Erythroblast (primary cell): ENCODE measurements at regions not wholly inside any gene's neighbourhood (a gene's known extent, or its start where the extent isn't known, plus 50 kb on each side); places are given as distances from the start of the nearest gene placed in this dataset.

ENCODE experiments used
- DNase-seq, 2 experiments: peaks; one replicate each; lab custom pipeline; 2025; lab: John Stamatoyannopoulos, UW
- GATA1 ChIP-seq: IDR thresholded peaks from 2 replicates; pipeline ENCODE4 v1.6.1; 2011; ENCODE audit warnings: low read depth, mild to moderate bottlenecking, control low read depth, low read length, moderate library complexity
- POLR2A ChIP-seq: IDR thresholded peaks from 2 replicates; pipeline ENCODE4 v1.6.1; 2011; ENCODE audit warnings: mild to moderate bottlenecking, low read length

DNA sequence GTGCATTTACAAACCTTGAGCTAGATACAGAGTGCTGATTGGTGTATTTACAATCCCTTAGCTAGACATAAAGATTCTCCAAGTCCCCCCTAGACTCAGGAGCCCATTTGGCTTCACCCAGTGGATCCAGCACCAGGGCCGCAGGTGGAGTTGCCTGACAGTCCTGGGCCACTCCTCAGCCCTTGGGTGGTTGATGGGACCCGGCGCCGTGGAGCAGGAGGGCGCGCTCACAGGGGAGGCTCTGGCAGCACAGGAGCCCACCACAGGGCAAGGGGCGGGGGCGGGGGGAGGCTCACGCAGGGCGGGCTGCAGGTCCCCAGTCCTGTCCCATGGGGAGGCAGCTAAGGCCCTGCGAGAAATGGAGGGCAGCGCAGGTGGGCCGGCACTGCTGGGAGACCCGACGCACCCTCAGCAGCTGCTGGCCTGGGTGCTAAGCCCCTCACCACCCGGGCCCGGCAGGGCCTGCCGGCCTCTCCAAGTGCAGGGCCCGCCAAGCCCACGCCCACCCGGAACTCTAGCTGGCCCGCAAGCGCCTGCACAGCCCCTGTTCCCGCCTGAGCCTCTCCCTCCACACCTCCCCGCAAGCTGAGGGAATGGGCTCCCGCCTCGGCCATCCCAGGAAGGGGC, 613.5 kb downstream of the TLE4 start:
- no peak for DNase-seq

DNA sequence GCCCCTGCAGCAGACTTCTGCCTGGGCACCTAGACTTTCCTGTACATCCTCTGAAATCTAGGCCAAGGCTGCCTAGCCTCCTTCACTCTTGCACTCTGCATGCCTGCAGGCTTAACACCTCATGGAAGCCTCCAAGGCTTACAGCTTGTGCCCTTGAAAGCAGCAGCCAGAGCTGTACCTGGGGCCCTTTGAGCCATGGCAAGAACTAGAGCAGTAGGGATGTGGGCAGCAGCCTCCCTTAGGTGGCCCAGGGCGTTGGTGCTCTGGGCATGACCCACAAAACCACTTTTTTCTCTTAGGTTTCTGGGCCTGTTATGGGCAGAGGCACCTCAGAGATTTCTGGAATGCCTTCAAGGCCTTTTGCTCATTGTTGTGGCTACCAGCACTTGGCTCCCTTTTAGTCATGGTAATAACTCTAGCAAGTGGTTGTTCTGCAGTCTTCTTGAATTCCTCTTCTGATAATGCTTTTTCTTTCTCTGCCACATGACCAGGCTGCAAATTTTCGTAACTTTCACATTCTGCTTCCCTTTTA, 606.2 kb downstream of the TLE4 start:
- TF ChIP-seq GATA1 (no peak), POLR2A (no peak)

More for the DNA sequence above, 613.5 kb downstream of the TLE4 start:
- TF ChIP-seq POLR2A (no peak), GATA1 (no peak)

DNA sequence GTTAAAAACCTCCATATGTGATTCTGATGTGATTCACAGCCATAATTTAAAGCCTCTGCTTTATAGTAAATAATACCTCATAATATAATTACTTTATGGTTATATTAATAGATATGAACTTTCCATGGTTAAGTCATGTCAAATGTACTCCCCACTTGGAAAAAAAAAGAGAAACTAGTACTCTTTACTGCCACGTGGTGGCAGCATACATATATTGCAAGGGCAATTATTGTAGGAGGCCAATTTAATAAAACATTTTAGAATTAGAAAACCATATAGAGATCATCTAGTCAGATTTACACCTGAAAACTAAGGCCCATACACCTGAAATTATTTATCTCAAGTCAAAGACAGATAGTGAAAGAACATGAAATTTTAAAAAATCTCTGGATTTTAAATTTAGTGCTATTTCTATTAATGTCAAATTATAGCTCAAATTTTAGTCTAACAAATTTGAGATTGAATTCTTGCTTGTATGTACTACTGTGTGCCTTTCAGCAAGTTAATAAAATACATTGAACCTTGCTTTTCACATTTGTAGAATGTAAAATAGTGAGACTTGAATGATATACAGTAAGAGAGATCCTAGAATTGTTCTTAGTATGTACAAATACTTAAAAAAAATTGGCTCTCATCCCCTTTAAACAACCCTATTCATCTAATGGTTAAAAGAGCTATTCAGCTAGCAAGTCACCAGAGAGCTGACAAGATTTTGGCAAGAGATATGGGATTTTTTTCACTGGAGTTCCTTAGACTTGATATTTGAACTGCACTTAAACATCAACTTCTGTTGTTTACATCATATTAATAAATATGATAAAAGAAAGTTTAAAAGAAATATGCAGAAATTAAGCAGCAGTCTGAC, 603.8 kb downstream of the TLE4 start:
- peak; percentile 23 to 47 for DNase-seq
- TF ChIP-seq POLR2A, result no peak
- TF ChIP-seq GATA1, result no peak

More for the DNA sequence above, 606.2 kb downstream of the TLE4 start:
- DNase-seq, result no peak

DNA sequence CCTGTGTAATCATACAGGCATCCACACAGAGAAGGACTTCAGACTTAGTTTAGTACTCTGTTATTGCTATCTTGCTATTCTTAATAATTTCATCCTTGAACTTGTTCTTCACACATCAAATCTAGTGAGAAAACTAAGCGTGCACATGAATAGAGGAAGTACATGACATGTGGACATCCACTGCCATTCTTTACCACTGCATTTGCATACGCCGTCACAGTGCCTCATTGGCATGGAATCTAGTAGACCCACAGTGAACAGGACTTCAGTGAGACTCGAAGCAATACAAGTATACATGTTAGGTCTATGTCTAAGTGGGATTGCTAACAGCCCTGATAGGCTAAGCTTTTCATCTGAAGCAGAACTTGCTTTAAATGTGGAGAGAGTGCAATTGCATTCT, 592.1 kb downstream of the TLE4 start:
- DNase-seq, result no peak
- TF ChIP-seq GATA1 (no peak), POLR2A (no peak)

DNA sequence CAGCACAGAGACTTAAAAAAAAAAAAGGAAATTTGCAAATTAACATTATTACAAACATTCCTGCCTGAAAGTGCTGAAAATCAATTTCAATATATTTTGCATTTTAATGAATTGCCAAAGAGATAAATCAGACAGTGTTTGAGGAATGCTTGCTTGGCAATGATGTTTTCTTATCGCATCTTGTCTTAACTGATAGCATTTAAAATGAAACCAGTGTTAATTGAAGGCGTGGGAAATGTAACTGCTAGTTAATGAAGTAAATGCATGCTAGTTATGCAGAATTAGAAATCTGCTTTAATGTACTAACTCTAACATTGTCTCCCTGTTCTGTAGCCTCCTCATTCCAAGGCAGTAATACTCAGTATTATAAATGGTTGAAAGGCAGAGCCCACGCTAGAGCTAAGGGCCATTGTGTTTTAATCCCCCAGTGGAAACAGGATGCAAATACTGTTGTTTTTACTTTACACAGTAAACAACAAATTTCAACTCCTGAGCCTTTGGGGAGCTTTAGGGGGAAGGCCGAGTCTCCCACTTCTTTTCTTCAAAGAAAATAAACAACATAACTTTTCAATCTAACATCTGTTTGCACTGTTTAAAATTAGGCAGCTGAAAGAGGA, 586.9 kb downstream of the TLE4 start:
- no peak for DNase-seq
- TF ChIP-seq POLR2A (no peak), GATA1 (no peak)

DNA sequence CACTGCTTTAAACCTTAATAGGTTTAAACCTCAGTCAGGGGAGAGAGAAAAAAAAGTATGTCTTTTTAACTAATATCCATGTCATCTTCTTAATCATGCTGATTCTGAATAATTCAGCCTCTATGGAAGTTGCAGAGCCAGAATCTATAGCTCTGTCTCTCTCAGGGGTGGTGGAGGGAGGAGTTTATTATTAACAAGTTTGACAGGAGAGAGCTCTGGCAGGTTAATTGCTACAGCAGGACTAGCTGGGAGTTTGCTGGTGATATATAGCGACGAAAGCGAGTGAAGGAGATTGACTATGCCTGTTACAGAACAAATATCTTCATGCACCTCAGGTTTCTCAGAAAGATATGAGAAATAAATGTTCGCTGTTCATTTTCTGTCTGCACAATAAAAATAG, 586.4 kb downstream of the TLE4 start:
- DNase-seq, result no peak
- TF ChIP-seq POLR2A, result no peak

DNA sequence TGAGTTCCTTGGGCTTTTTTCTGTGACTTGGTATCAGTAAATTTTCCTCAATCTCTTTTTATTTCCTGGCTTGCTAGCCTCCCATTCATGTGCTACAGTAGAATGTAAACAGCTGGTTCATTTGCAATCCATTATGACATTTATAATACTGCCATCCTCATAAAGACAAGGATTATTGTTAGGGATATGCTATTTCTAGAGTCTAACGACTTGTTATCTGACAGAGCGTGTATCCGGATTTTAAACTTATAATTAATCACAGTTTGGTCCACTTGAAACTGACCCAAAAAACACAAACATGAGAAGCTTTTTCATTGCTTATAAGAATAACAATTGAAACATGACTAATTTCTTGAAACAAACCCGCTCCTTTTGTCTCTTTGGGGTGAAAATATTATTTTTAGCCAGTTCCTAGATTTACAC, 585.8 kb downstream of the TLE4 start:
- TF ChIP-seq POLR2A (no peak), GATA1 (no peak)

DNA sequence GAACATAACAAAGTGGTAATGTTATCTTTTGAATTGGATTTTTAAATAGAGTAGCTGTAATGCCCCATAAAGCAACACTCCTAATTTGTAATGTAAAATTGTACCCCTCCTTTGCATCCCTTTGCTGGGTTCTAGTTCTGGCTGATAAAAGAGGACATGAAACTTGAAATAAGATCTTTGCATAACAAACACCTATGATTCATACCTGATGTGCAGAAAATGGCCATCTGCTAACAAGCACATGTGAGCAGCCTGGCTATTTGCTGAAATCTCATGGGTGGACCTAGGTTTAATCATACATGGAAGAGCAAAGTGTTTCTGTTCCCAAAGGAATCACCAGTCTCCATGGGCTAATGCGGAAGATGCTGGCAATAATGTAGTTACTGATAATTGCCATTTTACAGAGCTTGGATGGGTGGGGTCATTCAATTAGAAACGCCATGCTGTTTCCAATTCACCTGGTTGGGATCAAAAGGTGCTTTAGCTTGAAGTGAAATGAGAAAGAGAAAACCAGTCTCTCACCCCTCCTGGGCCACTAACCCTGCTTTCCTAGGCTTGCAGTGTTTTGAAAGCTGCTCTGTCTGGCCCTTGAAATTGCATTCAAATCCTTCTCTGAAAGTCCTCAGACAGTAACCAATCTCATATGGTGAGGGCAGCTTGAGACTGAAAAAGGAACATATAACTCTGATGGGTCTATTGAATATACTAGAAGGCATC, 585.1 kb downstream of the TLE4 start:
- TF ChIP-seq POLR2A, result no peak
- TF ChIP-seq GATA1, result no peak
- no peak for DNase-seq

More for the DNA sequence above, 585.8 kb downstream of the TLE4 start:
- DNase-seq, result no peak

DNA sequence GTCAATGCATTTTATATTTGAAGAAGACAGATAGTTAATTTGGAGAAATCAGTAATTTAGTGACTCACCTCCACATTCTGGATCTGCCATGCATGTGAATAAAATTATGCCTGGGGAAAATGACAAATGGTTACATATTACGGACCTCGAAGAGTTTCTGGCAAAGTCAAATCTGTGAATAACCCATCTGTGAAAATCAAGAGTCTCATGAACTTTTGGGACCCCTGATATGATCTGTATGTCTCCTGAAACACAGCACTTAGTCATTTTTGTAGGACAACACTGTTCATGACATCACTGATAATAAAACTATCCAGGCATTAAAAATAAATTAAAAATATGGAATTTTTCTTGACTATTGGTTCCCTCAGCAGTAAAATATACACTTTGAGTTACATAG, 584.5 kb downstream of the TLE4 start:
- DNase-seq, result no peak
- no peak for TF ChIP-seq POLR2A
- no peak for TF ChIP-seq GATA1

DNA sequence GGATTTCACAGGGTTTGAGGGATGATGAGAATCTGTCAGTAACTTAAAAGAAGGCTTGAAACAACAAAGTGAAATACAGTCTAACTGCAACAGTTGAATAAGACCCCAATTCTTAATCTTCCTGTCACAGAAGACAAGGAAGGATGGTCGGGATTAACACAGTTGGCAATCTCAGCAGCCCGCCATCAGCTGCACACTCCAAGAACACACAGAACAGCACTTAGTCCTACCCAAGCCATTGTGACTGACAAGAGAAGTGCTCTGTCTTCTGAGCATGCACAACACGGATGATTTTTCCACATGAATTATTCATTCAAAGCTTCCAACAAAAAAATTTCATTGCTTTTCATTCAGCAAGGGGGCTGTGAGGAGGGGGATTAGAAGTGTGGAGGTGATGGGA, 576.1 kb downstream of the TLE4 start:
- no peak for DNase-seq
- TF ChIP-seq GATA1 (no peak), POLR2A (no peak)

DNA sequence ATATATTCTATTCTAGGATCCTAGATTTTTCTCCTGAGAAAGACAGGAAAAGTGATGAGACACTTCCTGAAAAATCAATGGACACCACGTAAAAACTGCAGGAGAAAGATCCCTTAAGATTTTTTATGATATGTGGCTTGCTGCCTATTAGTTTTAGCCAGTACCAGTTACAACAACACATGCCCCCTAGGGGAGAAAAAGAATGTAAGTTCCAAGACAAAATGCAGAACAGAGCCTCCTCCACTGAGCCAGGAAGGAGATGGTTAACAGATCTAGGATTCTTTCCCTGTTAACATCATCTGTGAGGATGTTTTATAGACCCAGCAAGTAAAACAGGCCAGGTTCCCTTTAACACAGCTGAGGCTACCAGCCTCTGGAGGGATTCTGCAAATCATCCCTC, 574.7 kb downstream of the TLE4 start:
- TF ChIP-seq GATA1 (no peak), POLR2A (no peak)
- DNase-seq, result no peak

DNA sequence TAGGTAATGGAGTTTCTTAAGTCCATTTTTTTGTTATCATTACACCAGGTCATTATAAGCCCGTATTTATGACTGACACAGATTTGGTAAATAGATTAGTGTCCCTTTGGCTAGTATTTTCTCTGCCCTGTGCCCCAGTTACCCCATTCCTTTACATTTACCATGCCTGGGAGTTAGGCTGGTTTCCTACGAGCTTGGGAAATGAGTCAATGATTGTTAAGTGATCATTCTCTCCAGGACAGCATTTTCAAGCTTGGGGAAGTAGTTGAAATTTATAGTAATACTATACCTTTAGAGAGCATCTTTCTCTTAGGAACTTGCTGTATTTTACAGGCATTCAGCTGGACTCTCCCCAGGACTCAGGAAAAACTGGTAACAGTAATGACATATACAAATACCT, 573.1 kb downstream of the TLE4 start:
- no peak for TF ChIP-seq GATA1
- TF ChIP-seq POLR2A, result no peak

DNA sequence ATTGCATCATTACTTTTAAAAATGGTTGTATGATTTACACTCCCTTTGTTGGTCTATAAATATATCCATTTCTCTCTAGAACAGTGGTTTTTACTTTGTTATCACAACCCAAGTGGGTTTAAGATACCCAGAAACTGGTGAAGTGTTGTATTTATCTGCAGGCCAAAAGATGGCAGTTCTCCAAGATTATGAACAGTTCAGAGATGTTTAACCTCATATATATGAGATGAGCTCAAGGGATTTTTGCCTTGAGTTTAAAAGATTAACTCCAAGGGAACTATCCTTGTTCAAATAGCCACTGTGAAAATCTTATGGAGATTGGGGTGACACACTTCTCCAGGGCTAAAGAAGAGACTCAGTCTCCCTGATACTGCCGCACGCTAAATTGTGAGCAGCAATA, 572.6 kb downstream of the TLE4 start:
- TF ChIP-seq GATA1, result no peak
- TF ChIP-seq POLR2A, result no peak
- no peak for DNase-seq

More for the DNA sequence above, 573.1 kb downstream of the TLE4 start:
- no peak for DNase-seq

DNA sequence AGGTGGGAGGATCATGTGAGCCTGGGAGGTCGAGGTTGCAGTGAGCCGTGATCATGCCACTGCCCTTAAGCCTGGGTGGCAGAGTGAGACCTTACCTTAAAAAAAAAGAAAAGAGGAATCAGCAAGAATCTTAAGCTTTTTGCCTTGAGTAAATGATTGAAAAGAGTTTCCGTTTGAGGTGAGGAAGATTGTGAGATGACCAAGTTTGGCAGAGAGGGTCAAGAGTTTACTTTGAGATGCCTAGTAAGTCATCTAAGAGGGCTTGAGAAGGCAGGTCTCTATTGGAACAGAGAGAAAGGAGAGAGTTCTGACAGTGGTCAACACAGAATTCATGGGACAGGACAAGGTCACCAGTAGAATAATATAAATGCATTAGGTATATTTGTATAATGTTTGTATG, 572.1 kb downstream of the TLE4 start:
- TF ChIP-seq GATA1, result no peak
- TF ChIP-seq POLR2A, result no peak
- DNase-seq, result no peak
